GM19023 (cell line): ENCODE measurements at regions not wholly inside any gene's neighbourhood (a gene's known extent, or its start where the extent isn't known, plus 50 kb on each side); places are given as distances from the start of the nearest gene placed in this dataset.
"Not testable (repeated sequence)": the region's sequence is repeated elsewhere in the genome, so short reads cannot be mapped to it uniquely, and the experiment has no call there.

ENCODE experiments used
- ATAC-seq: cut with Tn5 transposase; IDR thresholded peaks from one replicate; pipeline ENCODE4 v1.9.1; 2021; ENCODE audit warnings: mild to moderate bottlenecking, moderate library complexity; ENCODE audit not compliant: unreplicated experiment

DNA sequence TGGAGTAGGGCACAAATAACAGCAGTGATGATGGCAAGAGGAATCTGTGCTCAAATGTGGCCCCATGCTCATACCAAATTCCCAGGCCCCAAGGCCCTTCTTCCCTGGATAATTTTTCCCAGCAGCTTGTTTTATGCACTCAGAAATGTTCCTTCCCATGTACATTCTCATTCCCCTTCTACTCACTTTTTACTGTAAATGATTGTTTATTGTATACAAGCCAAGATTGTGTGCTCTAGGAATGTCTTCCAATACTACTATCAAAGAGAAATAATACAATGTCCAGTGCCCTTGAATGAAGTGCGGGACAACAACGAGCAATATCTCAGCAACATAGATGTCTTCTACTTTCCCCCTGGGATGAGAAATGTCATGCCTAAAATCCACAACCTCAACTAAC, 201.6 kb downstream of the ICOS start:
- ATAC-seq, result no peak

DNA sequence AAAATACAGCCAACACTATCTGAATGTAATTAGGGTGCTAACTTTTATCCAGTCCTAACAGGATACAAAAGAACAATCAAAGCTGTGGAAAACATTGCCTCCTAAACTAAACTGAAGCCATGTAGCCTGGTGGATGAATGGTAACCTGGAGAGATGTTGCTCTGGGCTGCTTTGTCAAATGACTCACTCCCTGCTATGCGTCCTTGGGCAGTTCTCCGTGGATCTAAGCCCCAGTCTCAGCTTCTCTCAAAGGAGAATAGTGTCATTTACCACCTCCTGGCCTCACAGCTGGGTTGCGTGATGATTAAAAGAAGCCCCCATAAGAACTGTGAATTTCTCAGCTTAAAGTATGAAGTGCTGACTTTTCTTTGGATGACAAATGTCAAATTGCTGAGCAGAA, 203.7 kb downstream of the ICOS start:
- no peak for ATAC-seq

- no peak for ATAC-seq
These were observed 206.9 kb downstream of the ICOS start for GRCh38 chr2:204143216-204144014.

DNA sequence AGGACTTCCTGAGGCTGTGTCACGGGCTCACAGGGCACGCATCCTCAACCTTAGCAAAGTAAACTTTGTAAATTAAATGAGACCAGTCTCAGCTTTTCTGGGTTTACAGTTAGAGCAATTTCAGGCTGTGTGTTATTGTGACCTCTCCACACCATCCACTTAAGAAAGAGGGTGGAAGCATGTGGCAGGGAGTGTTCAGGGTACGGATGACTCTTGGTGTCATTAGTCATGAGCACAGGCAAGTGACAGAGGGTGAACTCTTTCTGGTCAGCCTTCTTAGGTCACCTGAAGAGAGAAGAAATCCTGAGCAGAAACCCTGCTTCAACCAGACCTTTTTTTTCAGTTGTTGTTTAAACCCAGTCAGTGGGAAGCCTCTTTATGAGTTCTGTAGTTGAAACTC, 207.9 kb downstream of the ICOS start:
- ATAC-seq, result no peak

- ATAC-seq, result peak; percentile 99
These were observed 208.7 kb downstream of the ICOS start for GRCh38 chr2:204145263-204145751.

DNA sequence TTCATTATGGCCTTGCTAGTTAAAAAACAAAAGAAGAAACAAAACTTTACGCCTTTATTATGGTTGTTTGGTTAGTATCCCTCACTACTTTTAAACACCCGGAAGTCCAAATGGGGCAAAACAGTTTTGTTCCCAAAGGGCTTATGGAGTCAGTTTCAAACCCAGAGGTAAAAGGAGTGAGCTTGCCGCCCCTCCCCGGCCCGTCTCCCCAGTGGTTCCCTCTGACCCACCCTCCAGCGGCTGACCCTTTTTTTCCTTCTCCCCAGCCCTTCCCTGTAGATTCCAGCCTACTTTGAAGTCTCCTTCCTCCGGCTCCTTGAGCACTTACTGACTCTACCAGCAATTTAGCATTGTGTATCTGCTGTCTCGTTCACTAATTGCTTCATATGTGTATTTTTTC, 209.2 kb downstream of the ICOS start:
- no peak for ATAC-seq

- not testable (repeated sequence) for ATAC-seq
These were observed 210.5 kb downstream of the ICOS start for GRCh38 chr2:204147040-204147439.

DNA sequence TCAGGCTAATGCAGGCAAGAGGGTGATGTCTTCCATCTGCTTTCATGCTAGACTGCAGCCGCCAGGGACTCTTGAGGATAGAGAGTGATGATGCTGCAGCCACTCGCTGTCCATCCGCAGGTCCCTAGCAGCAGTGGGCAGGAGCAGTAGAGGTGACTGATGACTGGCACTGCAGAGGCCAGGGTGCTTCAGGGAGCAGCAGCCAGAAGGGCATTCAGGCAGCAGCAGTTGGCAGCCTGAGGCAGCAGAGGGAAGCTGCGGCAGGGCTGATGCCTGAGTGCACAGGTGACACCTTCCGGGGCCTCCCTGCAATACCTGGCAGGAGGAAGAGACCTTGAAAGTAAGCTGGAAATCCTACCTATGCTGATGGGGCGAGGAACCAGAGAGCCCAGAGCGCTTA, 214.2 kb downstream of the ICOS start:
- ATAC-seq, result no peak

- ATAC-seq, result no peak
These were observed 216.1 kb downstream of the ICOS start for GRCh38 chr2:204152616-204153015.

- no peak for ATAC-seq
These were observed 218.3 kb downstream of the ICOS start for GRCh38 chr2:204154863-204155262.

DNA sequence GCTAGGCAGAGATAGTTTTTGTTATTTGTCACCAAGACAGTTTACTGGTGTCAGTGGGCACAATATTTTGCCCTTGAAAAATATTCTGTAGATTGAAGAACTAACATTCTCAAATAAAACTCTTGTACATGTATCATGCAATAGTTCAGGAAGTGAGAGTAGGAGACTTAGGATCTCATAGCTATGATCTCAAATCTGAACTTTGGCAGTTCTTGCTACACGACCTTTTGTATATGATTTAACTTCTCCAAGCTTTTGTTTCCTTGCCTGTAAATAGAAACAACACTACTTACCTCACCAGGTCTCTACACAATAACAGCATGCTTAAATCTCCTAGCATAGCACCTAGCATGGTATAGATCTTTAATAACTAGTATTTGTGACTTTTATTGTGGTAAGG, 219.9 kb downstream of the ICOS start:
- no peak for ATAC-seq

DNA sequence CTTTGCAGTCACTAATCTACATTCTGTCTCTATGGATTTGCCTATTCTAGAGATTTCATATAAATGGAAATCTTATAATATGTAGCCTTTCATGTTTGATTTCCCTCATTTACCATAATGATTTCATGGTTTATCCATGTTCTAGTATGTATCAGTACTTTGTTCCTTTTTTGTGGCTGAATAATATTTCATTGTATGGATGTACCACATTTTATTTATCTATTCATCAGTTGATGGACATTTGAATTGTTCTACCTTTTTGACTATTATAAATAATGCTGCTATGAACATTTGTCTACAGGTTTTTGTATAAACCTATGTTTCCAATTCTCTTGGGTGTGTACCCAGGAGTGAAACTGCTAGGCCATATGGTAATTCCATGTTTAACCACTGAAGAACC, 221.1 kb downstream of the ICOS start:
- no peak for ATAC-seq

DNA sequence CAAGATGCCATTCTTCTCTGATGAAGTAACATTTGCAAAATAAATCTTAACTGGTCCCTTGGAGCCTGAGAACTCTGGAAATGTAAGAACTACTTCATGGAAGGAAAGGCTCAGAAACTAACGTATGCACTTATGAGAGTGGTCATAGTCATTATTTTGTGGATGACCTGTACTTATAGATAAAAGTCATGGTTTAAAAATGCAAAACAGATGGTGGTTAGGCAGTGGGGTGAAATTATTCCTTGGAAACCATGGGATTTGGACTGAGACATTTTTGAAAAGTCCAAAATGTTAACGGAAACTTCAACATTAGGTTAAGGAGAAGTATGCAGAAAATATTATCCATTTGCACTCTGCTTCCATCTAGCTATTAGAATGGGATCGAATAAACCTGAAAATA, 223.0 kb downstream of the ICOS start:
- ATAC-seq, result no peak

DNA sequence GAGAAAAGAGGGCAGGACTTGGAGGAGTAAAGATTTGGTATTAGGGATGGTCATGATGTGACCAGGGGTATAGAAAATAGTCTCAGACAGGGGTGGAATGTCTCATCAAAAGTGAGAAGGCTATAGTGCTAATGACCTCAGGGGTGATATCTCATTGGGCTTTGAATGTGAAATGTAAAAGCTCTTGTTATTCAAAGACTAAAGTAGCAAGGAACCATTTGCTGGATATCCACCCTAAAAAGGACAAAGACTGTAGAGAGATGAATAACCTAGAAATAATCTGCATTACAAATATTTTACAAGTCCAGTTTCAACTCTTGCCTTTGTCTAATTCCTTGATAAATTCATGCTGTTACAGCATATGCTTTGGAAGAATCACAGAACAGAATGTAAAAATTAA, 224.4 kb downstream of the ICOS start:
- no peak for ATAC-seq

DNA sequence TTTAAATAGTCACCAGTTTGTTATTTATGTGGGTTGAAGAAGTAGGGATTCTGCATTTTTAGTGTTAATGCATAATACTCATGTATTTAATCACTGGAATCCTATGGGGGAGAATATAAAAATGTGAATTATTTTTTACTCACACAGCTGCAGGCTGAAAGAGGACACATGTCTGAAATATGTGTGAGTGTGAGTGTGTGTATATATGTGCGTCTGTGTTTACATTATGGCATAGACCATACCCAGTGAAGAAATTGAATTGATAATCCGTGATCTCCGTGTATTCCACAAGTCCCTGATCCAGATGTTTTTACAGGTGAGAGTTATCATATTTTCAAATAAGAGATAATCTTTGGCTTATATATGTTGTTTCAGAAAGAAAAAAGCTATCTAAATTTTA, 225.3 kb downstream of the ICOS start:
- no peak for ATAC-seq

DNA sequence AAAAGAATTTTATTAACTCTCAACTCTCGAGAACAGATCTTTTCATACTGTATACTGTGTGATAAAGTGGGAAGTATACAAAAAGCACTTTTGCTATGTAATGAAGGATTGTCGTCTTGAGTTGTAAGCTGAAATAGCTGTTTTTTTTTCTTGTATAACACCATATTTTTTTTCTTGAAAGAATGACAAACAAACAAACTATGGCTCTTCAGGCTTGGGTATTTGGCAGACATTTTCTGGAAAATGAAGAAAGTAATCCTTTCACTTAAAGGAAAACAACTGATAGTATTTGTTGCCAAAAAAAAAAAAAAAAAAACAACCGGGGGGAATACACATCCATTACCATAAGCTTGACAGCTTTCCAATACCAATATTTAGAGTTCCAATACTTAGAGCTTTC, 230.4 kb downstream of the ICOS start:
- no peak for ATAC-seq

- not testable (repeated sequence) for ATAC-seq
These were observed 231.1 kb downstream of the ICOS start for GRCh38 chr2:204167670-204168069.

DNA sequence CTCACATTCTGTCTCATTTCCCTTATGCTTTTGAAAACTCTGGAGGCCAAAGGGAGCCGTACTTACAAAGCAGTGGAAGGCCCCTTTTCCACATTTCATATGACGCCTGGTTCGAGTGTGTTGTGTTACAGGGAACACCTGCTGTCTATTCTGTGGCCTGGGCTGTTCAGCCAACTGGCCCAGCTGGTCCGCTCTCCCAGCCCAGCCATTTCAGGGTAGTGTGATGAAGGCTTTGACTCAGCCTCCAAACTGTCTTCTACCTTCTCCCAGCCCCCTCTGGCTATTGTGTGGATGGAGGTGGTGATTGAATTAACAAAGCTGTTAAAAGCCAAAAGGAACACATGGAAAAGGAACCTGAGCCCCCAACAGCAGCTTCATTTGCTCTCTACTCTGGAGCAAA, 233.8 kb downstream of the ICOS start:
- ATAC-seq, result no peak

DNA sequence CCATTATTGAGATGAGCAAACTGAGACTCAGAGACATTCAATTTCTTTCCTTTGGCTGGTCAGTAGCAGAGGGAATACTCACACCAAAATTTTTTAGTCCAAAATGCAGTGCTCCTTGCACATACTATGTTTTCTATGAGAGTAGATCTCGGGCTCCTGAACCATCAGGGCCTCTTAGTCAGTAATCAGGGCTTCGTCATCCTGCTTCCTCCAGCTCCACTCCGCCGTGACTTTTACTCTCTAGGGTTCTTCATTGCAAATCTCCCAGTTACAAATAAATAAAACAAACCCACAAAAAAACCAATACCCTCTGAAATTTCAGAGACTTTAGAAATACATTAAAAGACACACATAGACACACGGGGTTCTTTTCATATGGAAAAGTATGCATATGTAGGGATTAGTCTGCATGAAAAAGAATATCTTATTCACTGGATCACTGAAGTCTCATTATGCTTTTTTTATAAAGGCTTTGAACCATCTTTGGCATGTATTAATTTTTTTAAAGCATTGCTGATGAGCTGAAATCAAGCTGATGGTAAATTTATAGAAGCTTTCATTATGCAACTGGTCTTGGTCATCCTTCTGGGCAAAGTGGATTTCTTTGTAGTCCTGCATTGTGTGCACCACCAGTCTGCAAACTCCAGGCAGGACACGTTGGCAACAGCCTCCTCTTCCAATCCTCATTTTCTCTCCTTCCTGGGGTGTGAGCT, 235.0 kb downstream of the ICOS start:
- no peak for ATAC-seq

DNA sequence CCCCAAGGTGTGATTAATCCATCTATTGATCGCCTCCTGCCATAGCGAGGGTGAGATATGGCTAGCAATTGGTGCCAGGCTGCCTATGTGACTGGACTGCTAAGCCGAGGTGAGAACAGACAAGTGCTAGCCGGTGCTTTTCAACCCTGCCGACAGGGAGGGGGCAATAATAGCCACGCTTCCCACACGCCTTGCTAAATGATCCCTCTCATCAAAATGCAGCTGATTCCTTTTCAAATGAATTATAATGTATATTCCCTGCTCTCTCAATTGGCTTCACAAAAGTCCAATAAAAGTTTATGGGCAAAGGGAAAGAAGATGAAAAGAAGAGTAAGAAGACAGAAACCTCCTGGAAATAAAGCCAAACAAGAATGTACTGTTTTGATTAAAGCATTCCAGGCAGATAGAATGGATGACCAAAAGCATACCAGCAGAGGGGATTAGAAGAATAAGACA, 235.6 kb downstream of the ICOS start:
- no peak for ATAC-seq

- ATAC-seq, result no peak
These were observed 237.5 kb downstream of the ICOS start for GRCh38 chr2:204174034-204174433.

DNA sequence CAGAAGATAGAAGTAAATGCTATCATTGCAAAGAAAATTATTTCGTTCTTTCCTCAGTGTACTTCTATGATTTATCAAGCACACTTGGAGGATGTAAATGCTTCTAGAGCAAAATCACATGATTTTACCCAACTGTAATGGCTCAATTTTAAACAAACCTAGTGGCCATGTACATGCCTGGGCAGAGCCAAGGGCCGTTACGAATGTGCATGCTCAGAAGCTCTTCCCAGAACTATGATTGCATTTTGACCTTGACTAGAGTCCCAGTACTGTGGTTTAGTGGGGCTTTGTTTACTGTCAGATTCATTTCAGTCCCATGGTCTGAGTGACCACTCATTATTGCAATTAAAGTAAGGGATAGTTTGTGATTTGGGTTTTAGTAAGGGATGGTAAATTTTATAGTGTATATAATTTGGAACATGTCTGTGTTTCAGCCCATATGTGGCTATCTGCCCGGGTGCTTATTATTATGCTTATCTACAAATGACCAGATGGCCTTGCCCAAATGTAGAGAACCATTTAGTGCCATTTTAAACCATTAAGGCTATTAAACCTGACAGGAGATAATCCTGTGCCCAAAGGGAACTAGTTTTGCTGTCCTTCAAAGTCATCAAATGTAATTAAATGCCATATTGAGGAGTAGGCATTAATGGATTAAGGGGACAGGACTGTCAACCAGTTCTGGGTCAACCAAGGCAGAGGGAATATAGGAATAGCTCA, 239.1 kb downstream of the ICOS start:
- no peak for ATAC-seq
